ENCODE measurements at regions not wholly inside any gene's neighbourhood (a gene's known extent, or its start where the extent isn't known, plus 50 kb on each side); places are given as distances from the start of the nearest gene placed in this dataset.
"Not testable (repeated sequence)": the region's sequence is repeated elsewhere in the genome, so short reads cannot be mapped to it uniquely, and the experiment has no call there.

DNA sequence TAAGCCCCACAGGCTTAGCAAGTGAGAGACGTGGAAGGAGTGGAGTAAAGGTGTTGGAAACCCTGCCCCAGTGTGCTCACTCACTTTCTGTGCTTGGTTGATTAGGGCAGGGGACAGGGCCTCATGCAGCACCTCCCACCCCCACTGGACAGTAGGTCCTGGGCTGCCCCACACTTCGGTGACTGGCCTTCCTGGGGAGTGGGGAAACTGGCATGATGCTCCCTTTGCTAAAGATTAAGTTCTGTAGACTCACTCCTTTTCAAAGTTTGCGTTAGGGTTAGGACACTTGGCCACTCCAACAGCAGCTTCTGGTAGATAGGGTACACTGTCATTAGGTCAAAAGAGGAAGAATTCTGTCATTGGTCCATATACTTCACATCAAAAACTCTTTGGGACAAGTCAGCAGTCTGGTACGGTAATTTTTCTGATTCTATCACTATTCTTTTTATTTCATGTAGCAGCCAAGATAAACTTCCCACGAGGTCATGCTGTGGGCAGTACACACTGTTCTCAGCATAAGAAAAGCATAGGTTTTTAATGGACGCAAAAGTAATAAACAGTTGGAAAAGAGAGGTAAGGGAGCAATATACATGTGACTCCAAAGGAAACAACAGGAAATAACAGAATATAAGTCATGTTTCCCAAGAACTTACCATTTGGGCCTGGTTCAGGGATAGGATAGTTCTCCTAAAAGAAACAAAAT is 106.6 kb upstream of the TERB2 start:
- not testable (repeated sequence) for DNase-seq (ENCODE audit: low read depth)

DNA sequence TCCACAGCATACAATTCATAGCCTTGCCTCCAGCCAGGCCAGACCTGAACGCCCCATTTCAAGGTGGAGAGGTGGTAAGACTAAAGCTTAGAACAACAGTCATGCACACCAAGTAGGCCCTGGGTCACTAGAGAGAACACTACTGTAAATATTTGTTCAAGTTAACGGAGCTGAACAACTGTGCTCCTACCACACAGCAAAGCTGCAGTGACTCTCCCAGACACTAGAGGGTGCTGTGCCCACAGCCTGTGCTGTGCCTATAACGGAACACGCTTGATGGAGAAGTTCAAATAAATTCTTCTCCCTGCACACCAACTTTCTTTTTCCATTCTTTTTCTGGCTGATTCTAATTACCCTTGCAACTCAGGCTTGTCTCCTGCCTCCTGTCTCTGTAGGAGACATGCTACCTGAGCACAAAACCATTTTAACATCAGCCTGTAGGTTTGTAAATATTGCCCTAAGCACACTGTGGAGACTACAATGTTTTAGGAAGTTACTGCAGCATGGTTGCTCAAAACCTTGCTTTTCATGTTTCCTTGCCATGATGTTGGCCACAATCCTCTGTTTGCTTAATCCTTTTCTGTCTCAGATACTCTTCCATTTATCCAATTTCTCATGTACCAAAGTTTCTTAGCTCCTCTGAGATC is 103.1 kb upstream of the TERB2 start:
- DNase-seq (ENCODE audit: low read depth) = peak; percentile 18

DNA sequence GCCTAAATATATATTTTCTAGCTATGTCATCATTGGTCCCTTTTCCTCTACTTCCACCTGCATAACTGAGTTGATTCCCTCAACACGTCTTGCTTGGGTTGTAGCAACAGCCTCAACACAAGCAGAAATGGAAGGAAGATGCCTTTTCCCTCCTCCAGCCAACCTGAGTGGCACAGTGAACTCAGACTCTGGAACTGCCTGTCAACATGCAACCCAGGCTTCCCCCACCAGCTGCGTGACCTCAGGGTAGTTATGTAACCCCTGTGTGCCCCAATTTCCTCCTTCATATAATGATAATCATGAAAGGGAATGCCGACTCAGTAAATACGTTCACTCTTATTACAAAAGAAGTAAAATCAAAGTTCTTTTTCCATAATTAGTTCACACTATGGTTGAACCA is 101.8 kb upstream of the TERB2 start:
- not testable (repeated sequence) for DNase-seq (ENCODE audit: low read depth)

DNA sequence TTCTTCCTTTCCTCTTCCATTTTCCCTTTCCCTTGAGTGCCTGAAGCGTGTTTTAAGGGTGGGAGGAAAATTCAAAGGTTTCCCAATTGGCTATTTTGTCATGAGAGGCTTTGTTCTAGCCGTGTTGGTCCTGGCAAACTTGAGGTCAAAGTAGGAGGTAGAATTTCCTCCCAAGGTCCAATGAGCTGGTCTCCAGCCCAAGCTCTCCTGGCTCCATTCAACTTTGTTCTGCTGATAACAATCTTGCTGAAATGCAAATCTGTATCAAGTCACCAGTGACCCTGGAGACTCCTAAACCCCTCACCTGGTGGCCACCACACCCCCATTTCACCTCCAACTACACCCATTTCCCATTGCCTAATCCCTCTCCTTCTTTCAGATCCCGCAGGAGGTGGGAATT is 100.2 kb upstream of the TERB2 start:
- DNase-seq (ENCODE audit: low read depth) = not testable (repeated sequence)

DNA sequence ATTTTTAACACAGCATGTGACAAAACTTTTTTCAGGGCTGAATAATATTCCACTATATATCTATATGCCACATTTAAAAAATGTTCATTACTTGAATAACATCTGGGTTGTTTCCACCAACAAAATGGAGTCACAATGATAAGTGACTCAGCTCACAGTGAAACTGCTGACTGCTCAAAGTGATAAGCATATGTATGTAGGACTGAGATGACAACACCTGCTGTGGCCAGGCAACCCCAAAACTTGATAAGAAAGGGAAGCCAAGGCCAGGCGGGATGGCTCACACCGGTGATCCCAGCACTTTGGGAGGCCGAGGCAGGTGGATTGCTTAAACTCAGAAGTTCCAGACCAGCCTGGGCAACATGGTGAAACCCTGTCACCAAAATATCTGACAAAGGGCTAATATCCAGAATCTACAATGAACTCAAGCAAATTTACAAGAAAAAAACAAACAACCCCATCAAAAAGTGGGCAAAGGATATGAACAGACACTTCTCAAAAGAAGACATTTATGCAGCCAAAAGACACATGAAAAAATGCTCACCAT is 99.2 kb upstream of the TERB2 start:
- DNase-seq (ENCODE audit: low read depth) = not testable (repeated sequence)

DNA sequence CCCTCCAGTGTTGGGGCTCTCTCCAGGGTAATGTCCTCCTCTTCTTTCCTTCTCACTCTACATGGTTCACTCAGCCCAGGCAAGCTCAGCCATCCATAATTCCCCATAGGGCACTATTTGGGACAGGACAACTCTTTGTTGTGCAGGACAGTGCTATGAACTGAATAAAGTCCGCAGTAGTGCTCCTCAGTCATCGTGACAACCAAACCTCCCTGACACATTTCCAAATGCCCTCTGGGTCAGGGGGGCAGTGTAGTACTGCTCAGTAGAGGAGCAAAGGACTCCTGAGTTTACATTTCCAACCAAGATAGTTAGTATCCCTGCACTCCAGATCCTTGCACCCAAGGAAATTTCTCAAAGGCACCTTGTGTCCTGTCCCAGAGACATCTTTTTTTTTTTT is 97.4 kb upstream of the TERB2 start:
- not testable (repeated sequence) for DNase-seq (ENCODE audit: low read depth)

DNA sequence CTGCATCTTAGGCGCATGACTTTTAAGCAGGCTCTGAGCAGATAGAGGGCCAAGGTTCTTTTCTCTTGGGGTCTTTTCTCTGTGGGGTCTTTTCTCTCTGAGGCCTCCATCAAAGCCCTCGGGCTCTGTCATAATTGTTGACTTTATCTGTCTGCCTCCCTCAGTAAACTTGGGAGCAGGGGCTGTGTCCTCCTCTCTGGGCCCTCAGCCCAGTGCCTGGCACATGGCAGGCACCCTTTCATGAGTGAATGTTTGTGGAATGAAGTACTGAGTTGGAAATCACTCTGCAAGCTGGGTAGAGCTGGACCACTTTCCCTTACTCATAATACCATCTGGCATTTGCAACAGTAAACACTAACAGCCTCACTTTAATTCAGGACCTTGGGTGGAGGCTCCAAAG is 96.3 kb upstream of the TERB2 start:
- not testable (repeated sequence) for DNase-seq (ENCODE audit: low read depth)

DNA sequence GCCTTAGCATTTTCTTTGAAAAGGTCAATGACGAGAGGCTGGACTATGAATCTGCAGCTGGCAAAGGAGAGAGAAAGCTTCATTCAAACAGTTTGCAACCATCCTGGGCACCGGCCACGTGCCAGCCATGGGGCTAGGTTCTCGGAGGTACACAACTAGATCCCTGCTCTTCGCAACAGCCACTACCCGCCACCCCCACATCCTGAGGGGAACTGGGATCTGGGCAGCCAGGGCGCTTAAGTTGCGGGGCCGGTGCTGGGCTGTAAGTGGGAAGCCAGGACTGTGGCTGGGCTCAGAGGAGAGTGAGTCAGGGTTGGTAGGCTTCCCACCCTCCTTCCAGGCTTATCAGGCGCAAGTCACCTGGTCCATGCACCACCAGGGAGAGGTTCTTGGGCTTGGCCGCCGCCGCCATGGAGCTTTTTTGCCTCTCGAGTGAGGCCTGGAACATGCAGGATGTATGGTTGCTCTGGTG is 95.0 kb upstream of the TERB2 start:
- DNase-seq (ENCODE audit: low read depth) = no peak

DNA sequence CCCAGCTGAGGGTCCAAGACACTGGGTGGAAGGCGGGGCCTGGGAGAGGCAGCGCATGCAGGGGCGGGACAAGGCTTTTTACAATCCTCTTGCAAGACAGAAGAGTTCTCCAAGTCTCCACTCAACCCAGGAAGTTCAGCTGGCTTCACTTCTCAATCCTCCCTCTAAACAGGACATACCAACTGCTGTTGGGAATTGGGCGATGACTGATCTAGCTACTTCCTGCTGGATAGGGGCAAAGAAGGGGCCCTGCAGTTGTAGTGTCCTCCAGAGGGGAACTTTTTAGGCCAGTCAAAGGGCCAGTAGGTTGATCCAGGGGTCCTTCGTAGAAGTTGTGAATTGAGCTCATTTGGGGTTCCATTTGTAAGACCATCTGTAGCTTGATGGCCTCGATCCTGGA is 94.6 kb upstream of the TERB2 start:
- no peak for DNase-seq (ENCODE audit: low read depth)

DNA sequence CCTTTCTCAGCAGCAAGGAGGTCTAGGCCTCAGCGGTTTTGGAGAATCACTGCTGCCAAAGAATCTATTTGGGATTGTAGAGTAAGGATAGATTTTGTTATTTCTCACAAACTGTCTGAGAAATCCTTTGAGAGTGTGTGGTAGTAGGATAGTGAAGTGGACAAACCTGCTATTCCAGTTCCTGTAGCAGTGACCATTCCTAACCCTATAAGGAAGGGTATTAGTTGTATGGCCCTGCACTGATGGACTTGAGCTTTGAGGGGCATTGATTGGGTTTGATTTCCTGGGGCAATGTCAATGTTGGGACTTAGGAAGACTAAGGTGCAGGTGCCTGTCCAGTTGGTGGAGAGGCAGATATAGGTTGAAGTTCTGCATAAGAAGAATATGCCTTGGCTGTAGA is 93.6 kb upstream of the TERB2 start:
- DNase-seq (ENCODE audit: low read depth) = not testable (repeated sequence)

DNA sequence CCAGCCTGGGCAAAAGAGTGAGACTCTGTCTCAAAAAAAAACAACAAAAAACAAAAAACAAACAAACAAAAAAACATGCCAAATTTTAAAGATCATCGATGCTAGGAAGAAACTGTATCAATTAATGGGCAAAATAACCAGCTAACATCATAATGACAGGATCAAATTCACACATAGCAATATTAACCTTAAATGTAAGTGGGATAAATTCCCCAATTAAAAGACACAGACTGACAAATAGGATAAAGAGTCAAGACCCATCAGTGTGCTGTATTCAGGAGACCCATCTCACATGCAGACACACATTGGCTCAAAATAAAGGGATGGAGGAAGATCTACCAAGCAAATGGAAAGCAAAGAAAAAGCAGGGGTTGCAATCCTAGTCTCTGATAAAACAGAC is 88.4 kb upstream of the TERB2 start:
- DNase-seq (ENCODE audit: low read depth) = not testable (repeated sequence)

DNA sequence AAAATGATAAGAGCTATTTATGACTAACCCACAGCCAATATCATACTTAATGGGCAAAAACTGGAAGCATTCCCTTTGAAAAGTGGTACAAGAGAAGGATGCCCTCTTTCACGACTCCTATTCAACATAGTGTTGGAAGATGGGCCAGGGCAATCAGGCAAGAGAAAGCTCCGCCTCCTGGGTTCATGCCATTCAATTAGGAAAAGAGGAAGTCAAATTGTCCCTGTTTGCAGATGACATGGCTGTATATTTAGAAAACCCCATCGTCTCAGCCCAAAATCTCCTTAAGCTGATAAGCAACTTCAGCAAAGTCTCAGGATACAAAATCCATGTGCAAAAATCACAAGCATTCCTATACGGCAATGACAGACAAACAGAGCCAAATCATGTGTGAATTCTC is 86.4 kb upstream of the TERB2 start:
- not testable (repeated sequence) for DNase-seq (ENCODE audit: low read depth)

DNA sequence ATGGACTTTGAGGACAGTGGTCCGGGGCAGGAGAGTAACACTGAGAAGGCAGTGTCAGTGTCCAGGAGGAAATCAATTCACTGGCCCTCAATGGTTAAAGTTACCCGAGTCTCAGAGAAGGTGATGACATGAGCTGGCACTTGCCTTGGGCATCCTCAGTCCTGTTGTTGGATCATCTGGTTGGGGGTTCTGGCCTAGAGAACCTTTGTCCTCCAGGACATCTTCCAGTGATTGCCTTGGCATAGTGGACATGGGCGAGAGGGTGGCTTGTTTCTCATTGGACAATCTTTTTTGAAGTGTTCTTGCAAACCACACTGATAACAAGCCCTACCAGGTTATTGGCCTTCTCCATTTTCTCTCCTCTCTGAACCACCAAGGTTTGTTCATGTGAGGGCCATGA is 83.4 kb upstream of the TERB2 start:
- DNase-seq (ENCODE audit: low read depth) = no peak

DNA sequence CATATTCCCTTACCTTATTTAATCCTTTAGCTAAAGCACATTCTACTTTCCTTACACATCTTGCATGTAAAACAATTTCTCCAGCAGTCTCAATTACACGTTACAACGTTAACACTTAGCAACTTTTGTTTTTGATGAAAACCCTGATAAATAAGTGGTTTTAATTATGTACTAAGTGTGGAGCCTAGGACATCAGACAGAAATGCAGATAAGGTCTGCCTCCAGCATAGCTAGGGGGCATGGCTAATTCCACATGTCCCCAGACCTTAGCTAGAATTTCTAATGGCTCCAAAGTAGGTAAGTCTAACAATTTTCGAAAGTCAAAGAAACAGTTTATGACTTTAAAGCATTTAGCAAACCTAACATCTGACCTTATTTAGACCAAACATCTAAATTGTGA is 77.4 kb upstream of the TERB2 start:
- DNase-seq (ENCODE audit: low read depth) = no peak

DNA sequence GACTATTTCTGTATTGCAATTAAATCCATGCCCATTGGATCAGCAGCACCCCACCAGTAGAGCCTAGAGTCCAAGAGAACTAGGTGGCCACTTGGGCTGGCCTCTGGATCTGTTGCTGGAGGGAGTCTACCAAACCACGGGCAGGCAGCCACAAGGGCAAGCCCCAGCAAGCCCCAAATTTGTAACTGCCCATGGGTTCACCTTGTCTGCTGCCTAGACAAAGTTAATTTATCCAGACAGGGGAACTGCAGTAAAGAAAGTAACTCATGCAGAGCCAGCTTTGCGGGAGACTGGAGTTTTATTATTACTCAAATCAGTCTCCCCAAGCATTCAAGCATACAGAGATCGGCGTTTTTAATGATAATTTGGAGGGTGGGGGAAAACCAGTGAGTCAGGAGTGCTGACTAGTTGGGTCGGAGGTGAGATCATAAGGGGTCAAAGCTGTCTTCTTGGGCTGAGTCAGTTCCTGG is 74.0 kb upstream of the TERB2 start:
- DNase-seq (ENCODE audit: low read depth) = no peak

DNA sequence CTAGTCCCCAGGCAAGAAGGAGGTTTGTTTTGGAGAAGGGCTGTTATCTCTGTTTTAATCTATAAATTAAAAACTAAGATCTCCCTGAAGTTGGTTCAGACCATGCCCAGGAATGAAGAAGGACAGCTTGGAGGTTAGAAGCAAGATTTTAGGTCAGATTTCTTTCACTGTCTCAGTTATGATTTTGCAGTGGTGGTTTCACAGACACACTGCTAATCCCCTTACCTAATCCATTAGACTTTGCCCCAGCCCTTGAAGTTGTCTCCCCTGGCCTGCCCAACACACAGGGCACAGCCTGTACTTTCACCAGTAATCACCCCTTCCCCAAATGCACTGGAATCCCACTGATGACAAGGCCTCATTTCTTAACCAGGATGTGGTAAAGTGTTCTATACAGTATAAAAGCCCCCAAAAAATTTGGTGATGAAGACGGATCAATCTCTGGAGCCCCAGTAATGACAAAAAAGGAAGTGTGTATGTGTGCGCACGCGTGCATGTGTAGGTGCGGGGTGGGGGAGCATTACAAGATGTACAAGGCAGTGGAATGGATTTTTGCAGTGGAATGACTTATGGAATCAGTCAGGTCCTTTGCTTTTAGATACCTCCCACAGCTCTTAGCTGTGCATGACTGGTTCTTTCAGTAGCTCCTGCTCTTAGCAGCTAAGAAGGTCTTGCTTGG is 73.1 kb upstream of the TERB2 start:
- no peak for DNase-seq (ENCODE audit: low read depth)

DNA sequence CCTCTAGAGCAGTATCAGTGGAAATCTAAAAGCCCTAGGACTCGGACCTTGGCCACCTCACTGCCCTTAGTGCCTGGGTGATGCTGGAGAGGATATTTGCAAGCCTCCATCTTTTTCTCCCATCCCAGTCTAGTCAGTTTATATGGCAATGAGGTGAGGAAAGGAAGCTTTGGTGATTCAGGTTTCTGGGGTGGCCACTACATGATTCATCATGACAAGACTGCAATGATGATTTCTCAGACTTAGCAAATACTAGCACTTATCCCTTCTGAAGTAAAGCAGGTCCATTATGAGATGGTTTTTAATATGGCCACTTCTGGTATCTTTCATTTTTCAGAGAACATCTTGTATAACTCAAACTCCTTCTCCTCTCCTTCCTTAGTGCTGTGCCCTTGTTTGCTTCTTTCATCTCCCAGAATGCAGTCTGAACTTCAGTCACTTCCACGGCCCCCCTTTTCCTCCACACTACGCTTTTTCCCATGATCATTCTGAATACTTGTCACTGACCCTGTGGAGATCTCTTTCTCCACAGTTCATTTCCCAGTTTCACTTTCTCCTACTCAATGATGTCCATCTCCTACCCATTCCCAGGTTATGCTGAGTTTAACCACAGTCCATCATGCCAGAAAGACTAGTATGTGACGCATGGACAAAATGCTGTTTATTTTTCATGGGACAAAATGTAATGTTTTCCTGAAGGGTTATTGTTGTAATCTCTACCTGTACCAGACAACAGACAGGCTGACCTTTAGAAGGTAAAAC is 57.4 kb upstream of the TERB2 start:
- not testable (repeated sequence) for DNase-seq (ENCODE audit: low read depth)

DNA sequence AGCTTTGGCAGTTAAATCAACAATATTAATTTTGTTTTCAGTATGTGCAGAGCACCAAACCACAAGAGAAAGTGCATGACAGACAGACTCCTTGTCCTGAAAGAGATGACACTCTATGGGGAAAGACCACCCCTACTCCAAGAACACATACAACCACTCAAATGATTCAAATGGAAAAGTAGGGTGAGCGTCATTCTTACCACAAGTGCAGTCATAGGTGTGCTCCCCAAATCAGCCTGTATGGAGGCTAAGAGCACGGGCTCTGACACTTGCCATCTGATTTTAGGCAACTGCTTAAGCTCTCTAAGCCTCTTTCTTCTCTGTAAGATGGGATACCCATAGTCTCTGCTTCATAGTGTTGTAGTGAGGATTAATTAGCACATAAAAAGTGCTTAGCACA is 56.7 kb upstream of the TERB2 start:
- DNase-seq (ENCODE audit: low read depth) = not testable (repeated sequence)

DNA sequence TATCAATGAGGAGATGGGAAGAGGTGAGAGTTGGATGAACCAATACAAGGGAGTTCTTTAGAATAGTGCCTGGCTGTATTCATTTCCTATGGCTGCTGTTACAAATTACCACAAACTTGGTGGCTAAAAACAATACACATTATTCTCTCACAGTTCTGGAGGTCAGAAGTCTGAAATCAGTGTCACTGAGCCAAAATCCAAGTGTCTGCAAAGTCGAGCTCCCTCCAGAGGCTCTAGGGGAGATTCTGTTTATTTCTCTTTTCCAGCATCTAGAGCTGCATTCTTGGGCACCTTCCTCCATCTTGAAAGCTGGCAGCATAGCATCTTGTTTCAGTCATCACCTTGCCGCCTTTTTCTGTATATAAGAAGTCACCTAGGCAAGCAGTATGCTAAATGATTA is 55.7 kb upstream of the TERB2 start:
- not testable (repeated sequence) for DNase-seq (ENCODE audit: low read depth)

DNA sequence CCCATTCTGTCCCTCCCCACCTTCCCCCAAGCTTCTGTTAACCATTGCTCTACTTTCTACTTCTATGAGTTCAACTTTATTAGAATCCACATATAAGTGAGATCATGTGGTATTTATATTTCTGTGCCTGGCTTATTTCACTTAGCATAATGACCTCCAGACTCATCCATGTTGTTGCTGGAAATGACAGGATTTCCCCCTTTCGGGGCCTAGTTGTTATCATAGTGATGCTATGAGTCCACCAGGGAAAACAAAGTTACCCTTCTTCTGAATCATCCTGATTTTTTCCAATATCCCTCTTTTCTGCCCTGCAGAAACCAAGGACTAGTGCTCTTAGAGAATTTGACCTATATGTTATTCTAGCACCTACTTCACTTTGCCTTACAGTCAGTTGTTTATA is 53.2 kb upstream of the TERB2 start:
- DNase-seq (ENCODE audit: low read depth) = not testable (repeated sequence)

DNA sequence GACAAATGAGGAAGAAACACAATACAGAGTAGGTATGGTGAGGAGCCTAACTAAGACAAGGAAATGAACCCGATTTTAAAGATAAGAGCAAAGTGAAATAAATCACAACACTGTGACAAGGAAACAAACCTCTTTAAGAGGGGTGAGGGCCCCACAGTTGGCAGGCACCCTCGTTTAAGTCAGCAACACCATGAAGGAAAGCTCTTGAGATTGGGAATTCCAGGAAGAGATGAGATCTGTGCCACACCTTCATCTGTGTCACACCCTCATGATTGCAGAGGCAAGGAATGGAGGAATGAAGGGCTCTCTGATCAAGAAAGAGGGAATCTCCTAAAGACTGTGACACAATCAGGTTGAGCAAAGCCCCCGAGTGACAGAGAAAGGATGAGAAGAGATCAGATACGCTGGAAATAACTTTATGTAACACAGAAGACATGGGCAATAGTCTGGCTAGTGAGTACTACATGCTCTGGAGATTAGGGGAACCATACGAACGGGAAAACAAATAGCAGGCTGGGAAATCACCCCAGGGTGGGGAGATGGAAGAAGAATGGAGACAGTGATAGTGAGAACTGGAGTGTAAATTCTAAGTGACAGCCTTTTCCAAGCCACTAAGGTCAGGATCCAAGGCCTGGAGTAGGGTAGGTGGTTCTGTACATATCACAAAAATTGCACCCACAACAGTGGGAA is 51.7 kb upstream of the TERB2 start:
- DNase-seq (ENCODE audit: low read depth) = not testable (repeated sequence)

Measured in T-helper 22 cell (primary cell).